ENCODE measurements at regions not wholly inside any gene's neighbourhood (a gene's known extent, or its start where the extent isn't known, plus 50 kb on each side); places are given as distances from the start of the nearest gene placed in this dataset.

DNA sequence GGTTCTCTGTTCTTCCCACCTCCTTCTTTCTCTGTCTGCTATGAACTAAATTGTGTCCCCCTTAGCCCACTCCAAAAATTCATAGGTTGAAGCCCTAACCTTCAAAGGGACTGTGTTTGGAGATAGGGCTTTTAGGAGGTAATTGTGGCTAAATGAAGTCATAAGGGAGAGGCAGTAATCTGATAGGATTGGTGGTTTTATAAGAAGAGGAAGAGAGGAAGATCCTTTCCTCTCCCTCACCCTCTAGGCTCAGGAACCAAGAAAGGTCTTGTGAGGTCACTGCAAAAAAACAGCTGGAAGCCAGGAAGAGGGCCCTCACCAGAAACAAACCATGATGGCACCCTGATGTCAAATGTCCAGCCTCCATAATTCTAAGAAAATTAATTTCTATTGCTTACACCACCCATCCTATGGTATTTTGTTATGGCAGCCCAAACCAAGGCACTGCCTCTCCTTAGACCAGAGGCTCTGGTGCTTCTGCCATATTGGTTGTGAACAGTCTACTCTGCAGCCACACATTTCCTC, 135.1 kb upstream of the COL21A1 start:
- TF ChIP-seq EZH2 (IDR thresholded peaks at IDR 0.05; ENCODE audit: borderline replicate concordance, low read depth, low read length, poor library complexity, severe bottlenecking), result no peak
- TF ChIP-seq, protein P1, sequence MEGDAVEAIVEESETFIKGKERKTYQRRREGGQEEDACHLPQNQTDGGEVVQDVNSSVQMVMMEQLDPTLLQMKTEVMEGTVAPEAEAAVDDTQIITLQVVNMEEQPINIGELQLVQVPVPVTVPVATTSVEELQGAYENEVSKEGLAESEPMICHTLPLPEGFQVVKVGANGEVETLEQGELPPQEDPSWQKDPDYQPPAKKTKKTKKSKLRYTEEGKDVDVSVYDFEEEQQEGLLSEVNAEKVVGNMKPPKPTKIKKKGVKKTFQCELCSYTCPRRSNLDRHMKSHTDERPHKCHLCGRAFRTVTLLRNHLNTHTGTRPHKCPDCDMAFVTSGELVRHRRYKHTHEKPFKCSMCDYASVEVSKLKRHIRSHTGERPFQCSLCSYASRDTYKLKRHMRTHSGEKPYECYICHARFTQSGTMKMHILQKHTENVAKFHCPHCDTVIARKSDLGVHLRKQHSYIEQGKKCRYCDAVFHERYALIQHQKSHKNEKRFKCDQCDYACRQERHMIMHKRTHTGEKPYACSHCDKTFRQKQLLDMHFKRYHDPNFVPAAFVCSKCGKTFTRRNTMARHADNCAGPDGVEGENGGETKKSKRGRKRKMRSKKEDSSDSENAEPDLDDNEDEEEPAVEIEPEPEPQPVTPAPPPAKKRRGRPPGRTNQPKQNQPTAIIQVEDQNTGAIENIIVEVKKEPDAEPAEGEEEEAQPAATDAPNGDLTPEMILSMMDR (conservative IDR thresholded peaks at IDR 0.05; ENCODE audit: low read depth, low read length), result no peak

Data from A673 (cell line).